Loucy (cell line): ENCODE measurements at regions not wholly inside any gene's neighbourhood (a gene's known extent, or its start where the extent isn't known, plus 50 kb on each side); places are given as distances from the start of the nearest gene placed in this dataset.

Source experiments
- H2AFZ ChIP-seq: fragments of 200-600 bp; sonication (generic); 2 replicates; pipeline ENCODE4 v1.6.0; 2016; ENCODE audit warnings: antibody characterized with exemption, mild to moderate bottlenecking, low read length, moderate library complexity
- H3F3A ChIP-seq: fragments of 200-600 bp; 2 replicates; pipeline ENCODE4 v1.6.0; 2016; ENCODE audit warnings: antibody characterized with exemption, low read depth, mild to moderate bottlenecking
- H3K27me3 ChIP-seq: fragments of 200-600 bp; sonication (generic); 2 replicates; pipeline ENCODE4 v1.6.1; 2014; ENCODE audit warnings: low read length, mild to moderate bottlenecking; ENCODE audit not compliant: insufficient read depth, poor library complexity, severe bottlenecking
- H3K36me3 ChIP-seq: fragments of 200-600 bp; sonication (generic); 2 replicates; pipeline ENCODE4 v1.6.1; 2016; ENCODE audit warnings: low read length; ENCODE audit not compliant: insufficient read depth
- H3K4me1 ChIP-seq: fragments of 200-600 bp; sonication (generic); 2 replicates; pipeline ENCODE4 v1.5.1; 2014; ENCODE audit warnings: low read length, mild to moderate bottlenecking; ENCODE audit not compliant: insufficient read depth, poor library complexity, severe bottlenecking
- H3K4me2 ChIP-seq: fragments of 200-600 bp; sonication (generic); 2 replicates; pipeline ENCODE4 v1.6.0; 2014; ENCODE audit warnings: antibody characterized with exemption, low read length, low read depth, mild to moderate bottlenecking; ENCODE audit not compliant: poor library complexity, severe bottlenecking
- H3K4me3 ChIP-seq: fragments of 200-600 bp; sonication (generic); 2 replicates; pipeline ENCODE4 v1.5.1; 2014; ENCODE audit warnings: low read length, mild to moderate bottlenecking, mixed read lengths; ENCODE audit not compliant: poor library complexity, severe bottlenecking
- H3K79me2 ChIP-seq: fragments of 200-600 bp; sonication (generic); 2 replicates; pipeline ENCODE4 v1.6.1; 2014; ENCODE audit warnings: low read length; ENCODE audit not compliant: insufficient read depth
- H3K9ac ChIP-seq: fragments of 200-600 bp; sonication (generic); 2 replicates; pipeline ENCODE4 v1.6.0; 2014; ENCODE audit warnings: mild to moderate bottlenecking, low read depth, low read length, moderate library complexity; ENCODE audit not compliant: poor library complexity, severe bottlenecking
- H3K9me2 ChIP-seq: fragments of 200-600 bp; sonication (generic); replicated peaks from 2 replicates; pipeline ENCODE4 v1.6.1; 2016; ENCODE audit warnings: low read depth, low read length, mixed read lengths
- H3K9me3 ChIP-seq: fragments of 200-600 bp; sonication (generic); 2 replicates; pipeline ENCODE4 v1.6.1; 2014; ENCODE audit warnings: mild to moderate bottlenecking, antibody characterized with exemption, low read length, low read depth; ENCODE audit not compliant: insufficient read depth
- H4K20me1 ChIP-seq: fragments of 200-600 bp; sonication (generic); 2 replicates; pipeline ENCODE4 v1.6.0; 2014; ENCODE audit warnings: antibody characterized with exemption, low read length, mild to moderate bottlenecking; ENCODE audit not compliant: insufficient read depth, poor library complexity, severe bottlenecking
- CTCF ChIP-seq: fragments of 200-600 bp; sonication (generic); conservative IDR thresholded peaks from 2 replicates; pipeline ENCODE4 v1.5.1; 2014; ENCODE audit warnings: mild to moderate bottlenecking, antibody characterized with exemption, low read length
- EZH2phosphoT487 ChIP-seq: fragments of 200-600 bp; IDR thresholded peaks from 2 replicates; pipeline ENCODE4 v1.6.1; 2018; ENCODE audit warnings: antibody characterized with exemption, mild to moderate bottlenecking, moderate library complexity, borderline replicate concordance

GRCh38 chr13:30840515-30840914, 65.6 kb upstream of the MEDAG start:
- no peaks in the 10 kb centered on the region for H3K36me3 ChIP-seq
- TF ChIP-seq CTCF, result no peak
- TF ChIP-seq EZH2phosphoT487, result no peak

GRCh38 chr13:30841154-30841553, 64.9 kb upstream of the MEDAG start:
- H3K27me3 ChIP-seq, result no peaks in the 10 kb centered on the region
- H3K9ac ChIP-seq, result no peak overlapping the region
- no peak overlapping the region for H3K4me3 ChIP-seq
- no peaks in the 10 kb centered on the region for H3K9me2 ChIP-seq
- no peaks in the 10 kb centered on the region for H3K36me3 ChIP-seq
- H3K79me2 ChIP-seq, result no peaks in the 10 kb centered on the region
- H4K20me1 ChIP-seq, result no peaks in the 10 kb centered on the region
- no peak for TF ChIP-seq CTCF
- no peak for TF ChIP-seq EZH2phosphoT487
- no peaks in the 10 kb centered on the region for H3K9me3 ChIP-seq
- H3F3A ChIP-seq, result no peaks in the 10 kb centered on the region
- H3K4me1 ChIP-seq, result no peaks in the 10 kb centered on the region
- no peak overlapping the region for H3K4me2 ChIP-seq
- no peak overlapping the region for H2AFZ ChIP-seq

More at GRCh38 chr13:30840515-30840914, 65.6 kb upstream of the MEDAG start:
- Histone ChIP-seq H3F3A (no peaks in the 10 kb centered on the region), H2AFZ (no peak overlapping the region), H3K4me3 (no peak overlapping the region), H3K9ac (no peak overlapping the region), H3K27me3 (no peaks in the 10 kb centered on the region), H3K9me3 (no peaks in the 10 kb centered on the region), H3K4me2 (no peak overlapping the region), H3K9me2 (no peaks in the 10 kb centered on the region), H3K4me1 (no peaks in the 10 kb centered on the region), H4K20me1 (no peaks in the 10 kb centered on the region), H3K79me2 (no peaks in the 10 kb centered on the region)

- H3K36me3 ChIP-seq, result no peaks in the 10 kb centered on the region
- TF ChIP-seq CTCF (no peak), EZH2phosphoT487 (no peak)
- no peak overlapping the region for H3K9ac ChIP-seq
- no peak overlapping the region for H2AFZ ChIP-seq
- H3K27me3 ChIP-seq, result no peaks in the 10 kb centered on the region
- peaks cover 5% of the 10 kb centered on the region; the same call in 1 of the 2 replicates for H3F3A ChIP-seq
- H3K4me1 ChIP-seq, result no peaks in the 10 kb centered on the region
- no peaks in the 10 kb centered on the region for H4K20me1 ChIP-seq
- no peak overlapping the region for H3K4me2 ChIP-seq
- no peaks in the 10 kb centered on the region for H3K9me3 ChIP-seq
- H3K9me2 ChIP-seq, result no peaks in the 10 kb centered on the region
- no peak overlapping the region for H3K4me3 ChIP-seq
- no peaks in the 10 kb centered on the region for H3K79me2 ChIP-seq
These were observed 62.5 kb upstream of the MEDAG start for GRCh38 chr13:30843548-30843947.
